NB4 (cell line): ENCODE measurements at regions not wholly inside any gene's neighbourhood (a gene's known extent, or its start where the extent isn't known, plus 50 kb on each side); places are given as distances from the start of the nearest gene placed in this dataset.

Source experiments
- CTCF ChIP-seq: IDR thresholded peaks from one replicate; pipeline ENCODE4 v1.5.1; 2012; ENCODE audit warnings: low read depth, low read length
- POLR2A ChIP-seq: IDR thresholded peaks from 2 replicates; pipeline ENCODE4 v1.6.1; 2011; ENCODE audit warnings: mild to moderate bottlenecking; ENCODE audit not compliant: insufficient read length; ENCODE audit errors: extremely low read depth

GRCh38 chr2:88892207-88892606, 200.7 kb downstream of the RPIA start:
- TF ChIP-seq CTCF (no peak), POLR2A (no peak)
